ENCODE measurements at regions not wholly inside any gene's neighbourhood (a gene's known extent, or its start where the extent isn't known, plus 50 kb on each side); places are given as distances from the start of the nearest gene placed in this dataset.

GRCh38 chr5:164722702-164723101 is 1217.3 kb downstream of the MAT2B start:
- Mint-ChIP-seq H3K4me3 (no peak overlapping the region), H3K36me3 (no peaks in the 10 kb centered on the region)
- no peak overlapping the region for H2AFZ ChIP-seq (ENCODE audit: insufficient read depth, low read depth, low read length, poor library complexity, severe bottlenecking)

GRCh38 chr5:164727012-164727411 is 1221.6 kb downstream of the MAT2B start:
- intact Hi-C loops (cut with micrococcal nuclease), result no loop called here
- Histone ChIP-seq H3K9ac (ENCODE audit: insufficient read depth, low read length, poor library complexity, severe bottlenecking) (no peak overlapping the region), H4K20me1 (ENCODE audit: insufficient read depth, low read length) (no peaks in the 10 kb centered on the region), H3K9me3 (replicated peaks in 1 of 2; ENCODE audit: control insufficient read depth in 1 of 2, insufficient read depth in 1 of 2, low read length in 2 of 2) (no peaks in the 10 kb centered on the region), H3K4me3 (replicated peaks in 1 of 3; ENCODE audit: low read depth in 2 of 3, low read length in 3 of 3) (no peak overlapping the region), H3K4me1 (ENCODE audit: control insufficient read depth in 1 of 2, insufficient read depth in 2 of 2, low read length in 2 of 2) (no peaks in the 10 kb centered on the region), H3K27ac (ENCODE audit: low read depth in 1 of 2, low read length in 2 of 2) (no peak overlapping the region), H3K27me3 (ENCODE audit: control insufficient read depth in 2 of 2, insufficient read depth in 2 of 2, low read length in 2 of 2) (no peaks in the 10 kb centered on the region), H2AFZ (ENCODE audit: insufficient read depth, low read depth, low read length, poor library complexity, severe bottlenecking) (no peak overlapping the region), H3K36me3 (replicated peaks in 1 of 2; ENCODE audit: control insufficient read depth in 1 of 2, insufficient read depth in 2 of 2, low read length in 2 of 2) (no peaks in the 10 kb centered on the region), H3K79me2 (ENCODE audit: insufficient read depth, low read length) (no peaks in the 10 kb centered on the region), H3K4me2 (replicated peaks; ENCODE audit: extremely low read depth, low read length, poor library complexity, severe bottlenecking) (no peak overlapping the region)
- peaks cover 0 to 5% (median 0%) of the 10 kb centered on the region in 7 donors for H3K9me3 Mint-ChIP-seq
- no peak for TF ChIP-seq CTCF (IDR thresholded peaks at IDR 0.05)
- DNase-seq, result no peak
- WGBS (ENCODE audit: insufficient coverage), result no CpG with 5 or more reads among the region's 2 CpGs
- H3K4me1 Mint-ChIP-seq, result no peaks in the 10 kb centered on the region
- no peaks in the 10 kb centered on the region for H3K27me3 Mint-ChIP-seq (ENCODE audit: low read depth in 3 of 3)
- H3K4me3 Mint-ChIP-seq, result no peak overlapping the region
- no peaks in the 10 kb centered on the region for H3K36me3 Mint-ChIP-seq
- H3K27ac Mint-ChIP-seq, result no peak overlapping the region

More at GRCh38 chr5:164722702-164723101, 1217.3 kb downstream of the MAT2B start:
- Histone ChIP-seq H3K27ac (ENCODE audit: low read depth in 1 of 2, low read length in 2 of 2) (no peak overlapping the region), H3K4me3 (replicated peaks in 1 of 3; ENCODE audit: low read depth in 2 of 3, low read length in 3 of 3) (no peak overlapping the region), H3K27me3 (ENCODE audit: control insufficient read depth in 2 of 2, insufficient read depth in 2 of 2, low read length in 2 of 2) (no peaks in the 10 kb centered on the region), H3K79me2 (ENCODE audit: insufficient read depth, low read length) (no peaks in the 10 kb centered on the region), H3K4me1 (ENCODE audit: control insufficient read depth in 1 of 2, insufficient read depth in 2 of 2, low read length in 2 of 2) (no peaks in the 10 kb centered on the region), H3K9ac (ENCODE audit: insufficient read depth, low read length, poor library complexity, severe bottlenecking) (no peak overlapping the region), H4K20me1 (ENCODE audit: insufficient read depth, low read length) (no peaks in the 10 kb centered on the region), H3K9me3 (replicated peaks in 1 of 2; ENCODE audit: control insufficient read depth in 1 of 2, insufficient read depth in 1 of 2, low read length in 2 of 2) (no peaks in the 10 kb centered on the region), H3K36me3 (replicated peaks in 1 of 2; ENCODE audit: control insufficient read depth in 1 of 2, insufficient read depth in 2 of 2, low read length in 2 of 2) (no peaks in the 10 kb centered on the region), H3K4me2 (replicated peaks; ENCODE audit: extremely low read depth, low read length, poor library complexity, severe bottlenecking) (no peak overlapping the region)
- WGBS (ENCODE audit: insufficient coverage), result no CpG with 5 or more reads among the region's 1 CpG
- Mint-ChIP-seq H3K4me1 (no peaks in the 10 kb centered on the region), H3K27ac (no peak overlapping the region), H3K9me3 (peaks cover 0 to 9% (median 2%) of the 10 kb centered on the region in 7 donors), H3K27me3 (ENCODE audit: low read depth in 3 of 3) (peaks cover 0 to 3% (median 0%) of the 10 kb centered on the region in 3 donors)
- no peak for TF ChIP-seq CTCF (IDR thresholded peaks at IDR 0.05)
- intact Hi-C loops (cut with micrococcal nuclease), result no loop called here
- no peak for DNase-seq

Measured in CD14-positive monocyte (primary cell).